HepG2 (cell line): ENCODE measurements at regions not wholly inside any gene's neighbourhood (a gene's known extent, or its start where the extent isn't known, plus 50 kb on each side); places are given as distances from the start of the nearest gene placed in this dataset.
A peak's percentile ranks its signal among the peaks of the same experiment; 100 is the strongest.

Source experiments
- ATAC-seq: fragments of 200-7000 bp; cut with Tn5 transposase; 3 replicates; pipeline ENCODE4 v1.9.1; 2020; ENCODE audit warnings: mild to moderate bottlenecking, moderate library complexity
- BruUV-seq: library from RNA; stranded (reverse); fragments of 400-500 nt; replicated peaks from 2 replicates; lab custom pipeline; 2021; lab: Mats Ljungman, UMichigan
- CTCF ChIA-PET: fragments of 300-600 bp; formaldehyde crosslinking; extraction: SDS; loops from one replicate; lab custom pipeline; 2021; ENCODE audit warnings: low total read pairs, inconsistent platforms, low intra/inter-chr PET ratio; lab: Yijun Ruan, JAX
- POLR2A ChIA-PET: fragments of 350-600 bp; sonication (Branson Sonifier 250); formaldehyde crosslinking; loops from one replicate; lab custom pipeline; 2020; ENCODE audit warnings: antibody characterized with exemption, inconsistent platforms; lab: Yijun Ruan, JAX
- DNase-seq: peaks from one replicate; pipeline ENCODE4 v3.0.0-alpha.2; 2015; ENCODE audit warnings: low spot score
- FAIRE-seq: peaks from 3 replicates; lab custom pipeline; 2011; peaks lifted over from hg19 to GRCh38; lab: Jason Lieb, UNC
- H2AFZ ChIP-seq: one replicate; pipeline ENCODE4 v1.6.1; 2011; ENCODE audit warnings: low read length, inconsistent platforms
- H3K27ac ChIP-seq: fragments of 300-600 bp; 3 replicates; pipeline ENCODE4 v1.8.0; 2011; ENCODE audit warnings: mixed run types, mild to moderate bottlenecking, mixed read lengths, low read length, inconsistent platforms; ENCODE audit not compliant: insufficient read depth; ENCODE audit errors: extremely low read length
- H3K27me3 ChIP-seq, 2 experiments: fragments of 200-600 bp in 1 of 2; 2 replicates in 1 of 2; 3 replicates in 1 of 2; pipeline versions ENCODE4 v1.6.0 to v1.8.0; 2011; ENCODE audit warnings: low read length in 2 of 2, mild to moderate bottlenecking in 2 of 2, moderate library complexity in 2 of 2, inconsistent platforms in 1 of 2; ENCODE audit not compliant: insufficient read depth in 2 of 2, control insufficient read depth in 1 of 2
- H3K36me3 ChIP-seq, 2 experiments: fragments of 200-600 bp in 1 of 2; replicated peaks in 1 of 2; 2 replicates in 1 of 2; 3 replicates in 1 of 2; pipeline versions ENCODE4 v1.5.1 to v1.8.0; 2011; ENCODE audit warnings: low read length in 2 of 2, inconsistent platforms in 1 of 2; ENCODE audit not compliant: insufficient read depth in 2 of 2, control insufficient read depth in 1 of 2
- H3K4me1 ChIP-seq: 2 replicates; pipeline ENCODE4 v1.5.1; 2012; ENCODE audit warnings: low read length, inconsistent platforms; ENCODE audit not compliant: insufficient read depth
- H3K4me2 ChIP-seq: 2 replicates; pipeline ENCODE4 v1.6.0; 2011; ENCODE audit warnings: low read depth, low read length, inconsistent platforms
- H3K4me3 ChIP-seq, 3 experiments: fragments of 200-600 bp in 1 of 3; sonication (generic), shearing (Covaris generic) in 1 of 3; replicated peaks in 1 of 3; 2 replicates each; pipeline ENCODE4 v1.5.1; 2011 to 2016; ENCODE audit warnings: low read length in 3 of 3, inconsistent platforms in 2 of 3, low read depth in 2 of 3, mild to moderate bottlenecking in 2 of 3, control low read depth in 1 of 3, mixed read lengths in 1 of 3; ENCODE audit not compliant: insufficient read depth in 1 of 3
- H3K79me2 ChIP-seq: one replicate; pipeline ENCODE4 v1.6.1; 2011; ENCODE audit warnings: low read length, inconsistent platforms; ENCODE audit not compliant: insufficient read depth
- H3K9ac ChIP-seq: 2 replicates; pipeline ENCODE4 v1.6.0; 2011; ENCODE audit warnings: mild to moderate bottlenecking, low read depth, low read length, inconsistent platforms; ENCODE audit not compliant: insufficient read depth
- H3K9me3 ChIP-seq: 2 replicates; pipeline ENCODE4 v1.5.1; 2012; ENCODE audit warnings: mild to moderate bottlenecking, low read length
- H4K20me1 ChIP-seq: 2 replicates; pipeline ENCODE4 v1.6.0; 2011; ENCODE audit warnings: inconsistent platforms, mild to moderate bottlenecking, low read length, moderate library complexity; ENCODE audit not compliant: insufficient read depth
- ASH2L ChIP-seq: fragments of 300-600, 200-600 bp; sonication (generic); IDR thresholded peaks from 2 replicates; pipeline ENCODE4 v1.7.0; 2017; ENCODE audit warnings: low read depth, mild to moderate bottlenecking, moderate library complexity, mixed read lengths, low read length; ENCODE audit not compliant: insufficient read length
- HNRNPUL1 ChIP-seq: fragments of 200-400 bp; formaldehyde crosslinking; IDR thresholded peaks from 2 replicates; pipeline ENCODE4 v1.6.1; 2017; ENCODE audit warnings: low read depth, mild to moderate bottlenecking, low read length, moderate library complexity
- IRF2 ChIP-seq: IDR thresholded peaks from 2 replicates; pipeline ENCODE4 v1.6.1; 2018; ENCODE audit warnings: missing genetic modification reagents, missing compliant biosample characterization
- KDM5A ChIP-seq: fragments of 200-600 bp; sonication (generic); IDR thresholded peaks from 2 replicates; pipeline ENCODE4 v1.7.0; 2018; ENCODE audit warnings: antibody characterized with exemption, mild to moderate bottlenecking, low read length, borderline replicate concordance
- MAFK ChIP-seq, 2 experiments: IDR thresholded peaks in 1 of 2; conservative IDR thresholded peaks in 1 of 2; 2 replicates each; pipeline ENCODE4 v1.6.1; 2011; ENCODE audit warnings: improper control_type of control experiment in 2 of 2, low read length in 2 of 2
- REL ChIP-seq: sonication (generic); formaldehyde crosslinking; conservative IDR thresholded peaks from 2 replicates; pipeline ENCODE4 v1.8.0; 2022; ENCODE audit warnings: mild to moderate bottlenecking, missing genetic modification reagents, moderate library complexity
- ZC3H13 ChIP-seq: sonication (generic); formaldehyde crosslinking; IDR thresholded peaks from 2 replicates; pipeline ENCODE4 v1.8.1; 2023; ENCODE audit warnings: mild to moderate bottlenecking, missing genetic modification reagents, moderate library complexity
- ZNF121 ChIP-seq: sonication (generic); formaldehyde crosslinking; IDR thresholded peaks from 2 replicates; pipeline ENCODE4 v1.5.0; 2020; ENCODE audit warnings: mild to moderate bottlenecking, missing genetic modification reagents
- ZNF468 ChIP-seq: sonication (generic); formaldehyde crosslinking; IDR thresholded peaks from 2 replicates; pipeline ENCODE4 v1.8.0; 2022; ENCODE audit warnings: mild to moderate bottlenecking, moderate library complexity, missing genetic modification reagents
- WGBS: methylation state at CpG from one replicate; pipeline ENCODE4 v1.1.6; 2017; ENCODE audit warnings: low lambda C conversion rate; 5-methylcytosine and 5-hydroxymethylcytosine counted together
- in situ Hi-C: cut with HindIII; loops from 2 replicates; pipeline ENCODE4 v1.10.0; 2017; ENCODE audit warnings: low pct_unique_long_range_greater_than_20kb; ENCODE audit not compliant: extremely low pct_ligation_motif_present
- intact Hi-C: fragments of 100-400 bp; cut with micrococcal nuclease; formaldehyde crosslinking; loops from one replicate; pipeline ENCODE4 v1.10.0; 2022; ENCODE audit not compliant: unreplicated experiment
- TF ChIP-seq, protein P1 (sequence below): sonication (generic); formaldehyde crosslinking; IDR thresholded peaks from 2 replicates; pipeline ENCODE4 v1.9.0; 2021; ENCODE audit warnings: missing genetic modification reagents, mild to moderate bottlenecking, borderline replicate concordance

DNA sequence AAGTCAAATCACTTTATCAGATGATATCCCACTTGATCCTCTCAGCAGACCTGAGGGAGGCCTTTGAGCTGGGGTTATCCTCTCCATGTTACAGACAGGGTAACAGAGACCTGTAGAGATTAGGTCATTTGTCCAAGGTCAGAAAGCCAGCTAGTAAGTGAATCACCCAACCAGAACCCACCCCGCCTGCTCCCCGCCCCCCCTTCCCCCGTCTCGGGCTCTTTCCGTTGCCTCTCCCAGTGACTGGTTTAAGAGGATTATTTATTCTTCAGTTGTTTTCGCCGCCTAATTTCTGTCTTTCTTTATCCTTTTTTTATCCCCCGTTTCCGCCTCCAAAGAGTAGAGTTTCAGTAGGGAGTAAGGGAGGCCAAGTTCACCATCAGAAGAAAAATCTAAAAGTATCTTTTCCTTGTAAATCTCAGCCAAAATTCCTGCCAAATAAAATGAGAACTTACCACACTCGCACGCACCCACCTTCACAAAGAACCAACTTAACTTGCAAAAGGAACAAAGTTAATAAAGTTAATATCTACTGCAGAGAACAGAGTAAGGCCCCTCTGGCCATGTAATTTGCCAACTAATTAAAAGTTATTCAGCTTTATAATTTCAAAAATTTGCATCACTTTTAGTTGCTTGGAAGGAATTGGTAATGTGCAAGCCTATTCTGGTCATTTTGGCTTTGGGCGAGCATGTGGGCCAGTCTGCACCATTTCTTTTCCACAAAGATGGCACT is 76.8 kb upstream of the TRABD2B start:
- Histone ChIP-seq H2AFZ (no peak overlapping the region), H3K36me3 (no peaks in the 10 kb centered on the region), H4K20me1 (no peaks in the 10 kb centered on the region), H3K4me1 (peaks cover 9% of the 10 kb centered on the region; the same call in 1 of the 2 replicates)
- intact Hi-C loops = no loop called here
- peak; percentile 65; the same call in 2 of the 3 replicates for ATAC-seq
- 40% methylated on average over 12 of the region's 12 CpGs for WGBS
- TF ChIP-seq KDM5A (no peak), ZNF468 (CRISPR knock-in tag) (no peak), HNRNPUL1 (no peak), ZNF121 (no peak), ASH2L (no peak)
- TF ChIP-seq, protein P1, sequence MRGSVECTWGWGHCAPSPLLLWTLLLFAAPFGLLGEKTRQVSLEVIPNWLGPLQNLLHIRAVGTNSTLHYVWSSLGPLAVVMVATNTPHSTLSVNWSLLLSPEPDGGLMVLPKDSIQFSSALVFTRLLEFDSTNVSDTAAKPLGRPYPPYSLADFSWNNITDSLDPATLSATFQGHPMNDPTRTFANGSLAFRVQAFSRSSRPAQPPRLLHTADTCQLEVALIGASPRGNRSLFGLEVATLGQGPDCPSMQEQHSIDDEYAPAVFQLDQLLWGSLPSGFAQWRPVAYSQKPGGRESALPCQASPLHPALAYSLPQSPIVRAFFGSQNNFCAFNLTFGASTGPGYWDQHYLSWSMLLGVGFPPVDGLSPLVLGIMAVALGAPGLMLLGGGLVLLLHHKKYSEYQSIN (CRISPR knock-in tag) = no peak
- TF ChIP-seq, all 625 proteins: peak for 0
- peaks cover 0 to 2% of the 10 kb centered on the region in 2 experiments; a peak in 2 of 5 replicates for H3K27me3 ChIP-seq
- no TSS peak for BruUV-seq
- H3K79me2 ChIP-seq = no peaks in the 10 kb centered on the region
- no peaks in the 10 kb centered on the region for H3K9me3 ChIP-seq
- no peak overlapping the region for H3K4me2 ChIP-seq
- H3K9ac ChIP-seq = no peak overlapping the region
- CTCF ChIA-PET = no interaction called here
- in situ Hi-C loops = no loop called here
- FAIRE-seq (no peak), DNase-seq (no peak)
- no peak overlapping the region for H3K4me3 ChIP-seq
- H3K27ac ChIP-seq = no peak overlapping the region
- POLR2A ChIA-PET = no interaction called here

DNA sequence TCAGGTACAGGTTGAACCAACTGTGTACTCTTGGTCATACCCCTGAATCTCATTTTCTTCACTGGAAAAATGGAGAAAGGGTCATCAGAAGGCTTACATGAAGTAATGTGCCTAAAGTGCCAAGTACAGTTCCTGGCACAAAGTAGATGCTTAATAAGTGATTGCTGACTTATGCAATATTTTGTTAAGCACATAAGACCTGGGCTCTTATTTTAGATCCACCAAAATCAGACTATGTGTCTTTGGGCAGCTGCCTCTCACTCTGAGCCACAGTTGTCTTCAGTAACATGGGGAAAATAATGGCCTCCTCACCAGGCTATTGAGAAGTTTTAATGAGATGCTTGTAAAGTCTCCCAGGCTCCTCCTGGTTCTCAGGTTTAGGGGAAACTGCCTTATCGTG is 74.3 kb upstream of the TRABD2B start:
- CTCF ChIA-PET = no interaction called here
- POLR2A ChIA-PET = no interaction called here
- Histone ChIP-seq H2AFZ (no peak overlapping the region), H3K4me3 (no peak overlapping the region), H3K79me2 (no peaks in the 10 kb centered on the region), H3K4me1 (peaks cover 18% of the 10 kb centered on the region), H3K27me3 (peaks cover 0 to 2% of the 10 kb centered on the region in 2 experiments; a peak in 2 of 5 replicates), H3K4me2 (no peak overlapping the region), H3K27ac (no peak overlapping the region), H3K9me3 (no peaks in the 10 kb centered on the region), H3K9ac (no peak overlapping the region), H4K20me1 (no peaks in the 10 kb centered on the region), H3K36me3 (no peaks in the 10 kb centered on the region)
- TF ChIP-seq ZC3H13 (no peak), REL (no peak), MAFK (conservative IDR thresholded peaks at IDR 0.05 in 1 of 2, IDR thresholded peaks at IDR 0.05 in 1 of 2; ENCODE audit: low read length in 2 of 2) (peak; percentile 3 to 34; a peak in 1 of 4 replicates), IRF2 (no peak)
- no peak for FAIRE-seq
- no peak for DNase-seq
- in situ Hi-C loops (no loop called here), intact Hi-C loops (no loop called here)
- WGBS = 83% methylated on average over 1 of the region's 1 CpG
- no TSS peak for BruUV-seq
- ATAC-seq = no peak
